GM21381 (cell line): ENCODE measurements at regions not wholly inside any gene's neighbourhood (a gene's known extent, or its start where the extent isn't known, plus 50 kb on each side); places are given as distances from the start of the nearest gene placed in this dataset.
"Not testable (repeated sequence)": the region's sequence is repeated elsewhere in the genome, so short reads cannot be mapped to it uniquely, and the experiment has no call there.

ENCODE experiments used
- ATAC-seq: cut with Tn5 transposase; IDR thresholded peaks from one replicate; pipeline ENCODE4 v1.9.1; 2021; ENCODE audit warnings: mild to moderate bottlenecking, moderate library complexity; ENCODE audit not compliant: unreplicated experiment

DNA sequence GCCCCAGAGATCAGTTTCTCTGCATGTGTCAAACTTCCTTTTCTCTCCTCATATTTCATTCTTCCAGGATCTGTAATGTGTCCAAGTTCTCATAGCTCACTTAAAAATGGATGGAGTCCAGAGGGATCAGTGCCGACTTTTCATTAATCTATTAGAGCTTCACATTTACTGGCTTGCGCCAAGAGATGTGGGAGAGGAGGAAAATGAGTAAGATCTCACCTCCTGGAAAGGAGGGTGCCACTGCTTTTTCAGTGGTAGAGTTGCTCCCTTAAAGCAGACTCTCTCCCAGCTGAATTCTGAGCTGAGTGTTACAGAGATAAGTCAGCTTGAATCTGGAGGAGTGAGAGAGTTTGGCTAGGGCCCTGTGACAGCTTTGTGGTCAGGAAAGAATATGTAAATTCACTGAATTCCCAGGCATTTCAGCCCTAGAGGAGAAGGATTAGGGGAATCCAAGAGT lies 175.9 kb downstream of the SOX4 start:
- ATAC-seq: no peak

DNA sequence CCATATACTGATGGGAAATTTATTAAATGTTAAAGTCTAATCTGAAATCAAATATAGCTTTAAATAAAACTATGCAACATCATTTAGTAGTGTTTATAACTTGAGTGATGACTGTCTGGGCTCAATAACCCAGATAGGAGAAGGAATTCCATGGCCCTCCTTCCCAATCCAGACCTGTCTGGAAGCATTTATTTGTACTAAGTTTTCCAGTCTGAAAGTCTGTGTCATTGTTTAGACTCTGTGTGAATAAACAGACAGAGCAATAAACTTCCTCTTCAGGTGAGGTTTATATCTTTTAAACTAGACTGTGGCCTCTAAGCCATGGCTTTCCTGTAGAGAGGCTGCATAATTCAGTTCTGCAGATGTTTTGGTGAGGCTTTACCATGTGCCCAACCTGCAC lies 176.4 kb downstream of the SOX4 start:
- ATAC-seq: no peak

DNA sequence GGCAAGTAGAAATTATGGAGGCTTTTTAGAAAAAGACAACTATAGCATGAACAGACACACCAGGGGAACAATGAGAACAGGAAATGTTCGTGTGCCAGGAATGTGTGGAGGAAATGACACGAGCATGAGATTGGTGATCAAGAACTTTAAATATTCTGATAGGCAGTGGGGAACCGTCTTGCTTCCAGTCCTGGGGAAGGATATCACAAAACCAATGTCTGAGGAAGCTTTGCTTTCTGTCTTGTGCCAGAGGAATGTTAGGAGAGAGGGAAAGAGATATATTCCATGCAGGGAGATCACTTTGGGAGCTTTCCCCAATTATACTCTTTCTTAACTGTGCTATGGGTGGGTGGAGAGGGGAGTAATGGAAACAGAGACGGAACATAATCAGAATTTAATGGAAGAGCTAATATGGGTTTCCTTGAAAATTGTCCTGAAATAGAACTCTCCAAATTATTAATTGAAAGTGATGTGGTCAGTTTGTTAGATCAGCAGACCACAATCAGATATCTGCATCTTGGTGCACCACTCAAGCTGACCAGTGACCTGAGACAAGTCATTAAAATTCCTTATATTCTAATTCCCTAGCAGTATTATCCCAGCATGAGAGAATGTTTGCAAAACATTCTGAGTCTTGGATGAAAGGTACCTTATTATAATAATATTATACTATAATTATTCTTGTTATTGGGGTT lies 178.2 kb downstream of the SOX4 start:
- ATAC-seq: no peak

DNA sequence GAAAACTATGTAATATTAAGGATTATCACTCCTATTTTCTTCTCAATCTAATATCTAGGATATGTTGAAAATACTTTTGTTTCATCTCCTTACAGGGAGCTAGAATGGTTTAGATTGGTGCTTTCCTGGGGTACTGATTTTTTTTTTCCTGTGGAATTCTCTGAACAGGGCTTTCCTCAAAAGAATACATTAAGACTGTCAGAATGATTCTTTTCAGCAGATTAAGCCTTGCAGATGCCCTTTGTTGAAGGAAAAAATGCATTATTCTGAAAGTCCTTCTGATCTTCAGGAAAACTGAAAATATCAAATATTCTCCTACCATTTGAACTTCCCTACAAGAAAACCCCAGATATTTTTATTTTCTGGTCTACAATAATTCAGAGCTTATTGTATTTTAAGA lies 178.9 kb downstream of the SOX4 start:
- ATAC-seq: no peak

DNA sequence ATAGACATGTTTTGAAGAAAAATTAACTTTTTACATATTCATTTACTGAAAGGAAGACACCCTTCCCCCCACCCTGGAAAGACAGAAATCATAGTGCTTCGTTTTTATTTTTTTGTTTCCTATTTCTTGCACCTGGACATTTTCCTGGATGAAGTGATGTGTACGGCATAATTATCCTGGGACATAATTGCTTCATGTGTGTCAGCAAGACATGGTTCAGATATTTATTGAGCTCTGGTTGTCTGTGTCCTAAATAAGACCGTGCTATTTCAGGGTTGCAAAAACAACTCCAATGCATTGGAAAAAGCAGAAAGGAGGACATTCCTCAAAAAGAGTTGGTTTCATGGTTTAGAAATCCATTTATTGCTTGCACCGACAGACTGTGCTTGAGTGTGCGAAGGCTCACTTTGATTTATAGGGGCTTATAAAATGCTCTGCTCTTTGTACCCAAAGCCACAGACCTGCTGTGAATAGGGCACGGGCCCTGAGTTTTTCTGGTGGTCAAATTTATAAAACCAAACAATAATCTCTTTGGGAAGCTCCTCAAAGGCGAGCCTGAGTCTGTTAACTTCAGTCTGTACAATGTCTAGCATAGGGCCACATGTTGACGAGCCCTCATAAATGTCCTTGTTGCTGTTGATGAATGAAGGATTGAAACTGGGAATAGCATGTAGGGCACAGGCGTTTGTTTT lies 179.5 kb downstream of the SOX4 start:
- ATAC-seq: no peak

GRCh38 chr6:21773576-21773968 lies 180.0 kb downstream of the SOX4 start:
- ATAC-seq: no peak

DNA sequence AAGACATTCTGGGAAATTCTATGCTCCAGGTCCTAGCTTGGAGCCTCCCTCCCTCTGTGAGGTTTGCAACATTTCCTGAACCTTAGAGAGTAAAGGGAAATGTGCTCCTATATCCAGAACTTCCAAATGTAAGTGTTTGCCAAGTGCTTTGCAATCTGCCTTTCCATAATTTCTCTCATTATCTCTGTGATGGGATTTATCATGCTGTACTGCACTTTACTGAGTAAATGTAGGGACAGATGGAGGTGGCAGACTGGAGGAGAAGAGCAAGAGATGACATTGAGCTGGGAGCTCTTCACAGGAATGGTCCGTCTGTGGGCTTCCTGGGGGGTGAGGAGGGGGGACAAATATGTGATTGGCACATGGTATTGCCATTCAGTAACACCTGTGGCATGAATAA lies 184.3 kb downstream of the SOX4 start:
- no peak for ATAC-seq

GRCh38 chr6:21780141-21780540 lies 186.6 kb downstream of the SOX4 start:
- no peak for ATAC-seq

DNA sequence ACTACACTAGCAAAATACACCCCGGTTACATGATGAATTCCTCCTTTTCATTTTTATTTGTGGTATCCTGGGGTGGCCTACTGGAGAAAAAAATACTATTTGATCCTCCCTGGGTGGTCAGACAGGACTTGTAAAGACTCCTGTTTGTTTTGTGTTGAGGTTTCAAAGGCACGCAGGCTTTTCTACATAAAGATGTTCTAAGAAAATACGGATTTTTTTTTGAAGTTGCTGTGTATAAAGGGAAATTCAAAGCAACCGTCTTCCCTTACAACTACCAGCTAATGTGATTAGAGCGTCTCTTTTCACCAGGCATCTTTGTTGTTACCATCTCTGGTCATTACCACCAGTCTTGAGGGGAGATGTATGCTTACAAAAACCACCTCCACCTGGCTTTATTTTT lies 187.1 kb downstream of the SOX4 start:
- ATAC-seq: no peak

DNA sequence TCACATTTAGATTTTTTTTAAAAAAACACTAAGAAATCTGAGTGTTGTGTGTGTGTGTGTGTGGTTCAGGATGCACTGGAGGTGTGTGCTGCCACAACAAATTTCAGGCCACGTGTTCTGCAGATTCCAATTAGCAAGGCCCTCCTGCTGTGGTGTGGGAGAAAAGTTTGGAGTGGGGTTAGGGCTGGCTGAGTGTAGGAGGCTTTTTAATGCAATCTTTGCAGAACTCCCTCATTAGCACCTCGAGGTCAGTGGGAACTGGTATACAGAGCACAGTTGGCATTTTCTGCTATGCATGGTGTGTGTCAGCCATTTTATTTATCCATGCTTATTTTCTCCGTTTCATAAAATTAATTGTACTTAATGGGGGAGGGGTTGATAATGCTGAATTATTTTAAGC lies 187.6 kb downstream of the SOX4 start:
- no peak for ATAC-seq

GRCh38 chr6:21785164-21785563 lies 191.6 kb downstream of the SOX4 start:
- no peak for ATAC-seq

- no peak for ATAC-seq
These were observed 197.5 kb downstream of the SOX4 start for GRCh38 chr6:21791056-21791455.

DNA sequence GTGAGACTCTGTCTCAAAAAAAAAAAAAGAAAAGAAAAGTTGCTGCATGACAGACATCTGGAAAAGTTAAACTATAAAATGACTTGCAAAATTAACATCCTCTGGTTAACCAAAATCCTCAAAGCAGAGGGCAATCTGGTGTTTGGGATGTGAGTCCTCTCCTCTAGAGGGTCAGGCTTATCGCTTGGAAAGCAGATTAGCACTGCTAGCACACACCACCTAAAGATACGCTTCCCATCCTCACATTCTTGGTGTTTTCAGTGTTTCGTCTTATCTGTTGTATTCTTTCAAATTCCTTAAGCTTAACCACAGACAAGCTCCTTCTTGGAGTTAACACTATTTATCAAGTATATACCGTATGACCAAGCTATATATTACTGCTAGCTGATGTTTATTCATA lies 198.0 kb downstream of the SOX4 start:
- no peak for ATAC-seq

GRCh38 chr6:21792177-21792576 lies 198.6 kb downstream of the SOX4 start:
- no peak for ATAC-seq

DNA sequence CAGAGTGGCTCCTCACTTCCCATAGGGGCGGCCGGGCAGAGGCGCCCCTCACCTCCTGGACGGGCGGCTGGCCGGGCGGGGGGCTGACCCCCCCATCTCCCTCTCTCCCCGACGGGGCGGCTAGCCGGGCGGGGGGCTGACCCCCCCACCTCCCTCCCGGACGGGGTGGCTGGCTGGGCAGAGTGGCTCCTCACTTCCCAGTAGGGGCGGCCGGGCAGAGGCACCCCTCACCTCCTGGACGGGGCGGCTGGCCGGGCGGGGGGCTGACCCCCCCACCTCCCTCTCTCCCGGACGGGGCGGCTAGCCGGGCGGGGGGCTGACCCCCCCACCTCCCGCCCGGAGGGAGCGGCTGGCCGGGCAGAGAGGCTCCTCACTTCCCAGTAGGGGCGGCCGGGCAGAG lies 203.4 kb downstream of the SOX4 start:
- ATAC-seq: not testable (repeated sequence)

DNA sequence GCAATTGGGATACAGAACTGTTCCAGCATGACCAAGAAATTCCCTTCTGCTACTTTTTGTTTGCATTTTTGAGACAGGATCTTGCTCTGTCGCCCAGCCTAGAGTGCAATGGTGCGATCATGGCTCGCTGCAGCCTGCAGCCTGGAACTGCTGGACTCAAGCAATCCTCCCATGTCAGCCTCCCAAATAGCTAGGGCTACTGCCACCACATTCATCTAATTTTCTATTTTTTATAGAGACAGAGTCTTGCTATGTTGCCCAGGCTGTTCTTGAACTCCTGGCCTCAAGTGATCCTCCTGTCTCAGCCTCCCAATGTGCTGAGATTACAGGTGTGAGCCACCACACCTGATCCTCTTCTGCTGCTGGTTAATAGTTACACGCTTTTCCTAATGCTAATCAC lies 204.9 kb downstream of the SOX4 start:
- no peak for ATAC-seq

DNA sequence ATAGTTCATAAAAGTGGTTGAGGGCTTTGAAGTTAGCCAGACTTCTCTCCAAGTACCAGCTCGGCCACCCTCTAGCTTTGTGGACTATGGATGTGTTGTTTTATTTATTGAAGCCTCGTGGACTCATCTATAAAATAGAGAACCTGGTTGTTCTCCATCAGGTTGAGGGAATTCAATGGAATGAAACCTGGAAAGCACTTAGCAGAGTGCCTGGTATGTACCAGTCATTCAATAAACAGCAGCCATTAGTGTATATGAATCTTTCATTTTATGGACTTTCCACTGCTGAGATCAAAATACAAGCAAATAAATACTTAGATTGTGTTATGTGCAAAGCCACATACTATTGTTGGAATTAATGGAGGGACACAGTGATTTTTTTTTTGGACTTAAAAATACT lies 206.8 kb downstream of the SOX4 start:
- ATAC-seq: no peak

DNA sequence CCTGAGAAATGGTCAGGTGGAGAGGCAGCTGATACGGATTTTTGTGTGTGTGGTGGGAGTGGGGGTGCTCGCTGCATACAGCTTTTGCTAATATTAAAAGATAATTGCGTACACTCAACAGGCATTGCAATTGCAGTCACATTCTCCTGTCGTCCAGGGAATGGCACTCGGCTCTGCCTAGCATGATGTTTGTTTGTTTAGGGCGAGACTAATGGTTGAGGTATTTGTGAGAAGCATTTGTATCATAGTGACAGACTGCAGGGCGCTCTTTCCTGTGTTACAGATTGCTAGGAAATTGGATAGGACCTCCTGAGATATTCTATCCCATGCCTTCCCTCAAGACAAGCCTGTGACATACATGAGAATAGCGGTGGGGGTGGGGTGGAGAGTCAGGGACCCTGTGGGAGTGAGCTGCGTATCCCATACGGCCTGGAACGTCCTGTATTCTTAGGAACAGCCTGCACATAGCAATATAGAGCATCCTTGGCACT lies 207.4 kb downstream of the SOX4 start:
- no peak for ATAC-seq

- ATAC-seq: no peak
These were observed 208.1 kb downstream of the SOX4 start for GRCh38 chr6:21801446-21802174.

- ATAC-seq: no peak
These were observed 208.7 kb downstream of the SOX4 start for GRCh38 chr6:21802175-21802822.

- no peak for ATAC-seq
These were observed 211.5 kb downstream of the SOX4 start for GRCh38 chr6:21804941-21805610.
